HG02943 (cell line): ENCODE measurements at regions not wholly inside any gene's neighbourhood (a gene's known extent, or its start where the extent isn't known, plus 50 kb on each side); places are given as distances from the start of the nearest gene placed in this dataset.
A peak's percentile ranks its signal among the peaks of the same experiment; 100 is the strongest.

ENCODE experiments used
- ATAC-seq: cut with Tn5 transposase; IDR thresholded peaks from one replicate; pipeline ENCODE4 v1.9.1; 2021; ENCODE audit warnings: mild to moderate bottlenecking, low read depth, moderate library complexity; ENCODE audit not compliant: unreplicated experiment

DNA sequence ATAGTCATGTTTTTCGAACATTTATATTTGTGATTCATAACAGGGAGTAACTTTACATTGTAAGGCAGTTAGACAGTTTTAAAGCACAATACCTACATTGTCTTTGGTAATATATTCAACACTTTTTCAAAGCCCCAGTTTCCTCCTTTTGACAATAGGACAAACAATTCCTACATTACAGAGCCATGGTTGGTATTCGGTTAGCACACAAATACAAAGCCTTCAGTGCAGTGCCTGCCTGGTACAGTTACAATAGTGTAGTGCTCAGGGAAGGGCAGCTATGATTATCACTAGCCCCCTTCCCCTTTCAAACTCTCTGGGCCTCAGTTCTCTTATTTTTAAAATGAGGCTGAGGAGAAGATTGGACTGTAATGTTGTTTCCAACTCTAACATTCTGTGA, 207.8 kb downstream of the TPBG start:
- no peak for ATAC-seq

DNA sequence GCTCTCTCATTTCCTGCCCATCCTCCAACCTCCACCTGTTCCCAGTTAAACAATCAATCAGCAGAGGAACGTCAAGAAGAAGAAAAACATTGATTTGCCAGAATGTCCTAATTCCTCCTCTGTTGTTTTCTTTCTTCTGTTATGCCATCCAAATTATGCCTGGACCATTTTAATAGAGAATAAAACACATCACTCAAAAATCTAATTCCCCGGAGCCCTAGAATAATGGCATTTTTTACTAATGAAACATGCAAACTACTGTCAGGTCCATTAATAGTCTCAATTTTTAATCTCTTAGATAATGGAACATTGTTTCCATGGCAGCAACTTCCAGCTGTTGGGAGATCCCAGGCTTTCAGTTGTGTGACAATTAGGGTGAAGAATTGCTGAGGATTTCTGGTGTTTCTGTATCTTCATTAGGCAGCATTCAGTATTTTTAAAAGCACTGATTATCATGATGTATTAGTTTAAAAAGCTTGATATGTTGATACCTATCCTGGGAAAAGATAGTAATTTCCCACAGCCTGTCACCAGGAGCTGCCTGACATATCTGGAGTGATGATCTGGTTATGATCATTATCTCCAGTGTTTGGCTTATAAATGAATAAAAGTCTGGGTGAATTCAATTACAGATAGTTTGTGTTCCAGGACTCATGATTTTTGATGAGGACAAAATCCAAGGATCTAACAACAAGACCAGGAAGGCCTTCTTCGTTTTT, 209.8 kb downstream of the TPBG start:
- no peak for ATAC-seq

- ATAC-seq: no peak
Measured at GRCh38 chr6:82576284-82576683, 212.7 kb downstream of the TPBG start.

DNA sequence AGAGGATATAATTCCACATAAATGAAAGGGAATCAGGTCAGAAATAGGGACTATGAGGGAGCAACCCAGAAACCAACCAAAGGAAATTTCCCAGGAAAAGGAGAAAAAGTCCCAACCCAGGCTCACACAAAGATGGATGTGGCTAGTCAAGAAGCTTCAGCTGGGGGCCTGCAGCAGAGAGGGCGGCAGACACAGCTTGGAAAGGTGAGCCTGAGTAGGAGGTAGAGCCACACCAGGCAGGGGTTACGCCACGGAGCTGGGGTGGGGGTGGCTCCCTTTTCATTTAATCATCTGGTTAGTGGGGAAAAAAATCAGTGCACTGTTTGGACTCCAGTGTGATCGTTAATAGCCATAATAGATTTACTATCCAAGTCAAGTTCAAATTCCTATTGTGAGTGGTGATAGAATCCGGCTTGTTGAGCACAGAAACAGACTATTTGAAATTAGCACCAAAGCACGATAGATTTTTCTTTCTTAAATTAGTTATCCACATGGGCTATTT, 220.6 kb downstream of the TPBG start:
- no peak for ATAC-seq

DNA sequence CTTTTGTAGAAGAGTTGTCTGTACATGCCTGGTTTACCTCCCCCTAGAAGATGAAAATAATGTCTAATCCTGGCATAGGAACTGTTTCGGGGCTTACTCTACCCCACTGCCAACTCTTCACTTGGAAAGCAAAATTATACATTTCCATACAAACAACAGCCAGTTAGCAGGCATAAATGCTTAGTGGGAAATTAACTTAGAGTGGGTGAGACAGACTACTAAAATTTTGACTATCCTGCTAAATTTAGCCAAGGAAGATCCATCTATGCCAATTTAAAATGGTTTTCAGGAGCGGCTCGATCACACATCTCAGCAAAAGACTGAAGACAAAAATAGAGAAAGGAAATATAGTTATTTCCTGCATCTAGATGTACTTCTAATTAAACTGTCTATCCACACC, 221.2 kb downstream of the TPBG start:
- ATAC-seq: no peak

DNA sequence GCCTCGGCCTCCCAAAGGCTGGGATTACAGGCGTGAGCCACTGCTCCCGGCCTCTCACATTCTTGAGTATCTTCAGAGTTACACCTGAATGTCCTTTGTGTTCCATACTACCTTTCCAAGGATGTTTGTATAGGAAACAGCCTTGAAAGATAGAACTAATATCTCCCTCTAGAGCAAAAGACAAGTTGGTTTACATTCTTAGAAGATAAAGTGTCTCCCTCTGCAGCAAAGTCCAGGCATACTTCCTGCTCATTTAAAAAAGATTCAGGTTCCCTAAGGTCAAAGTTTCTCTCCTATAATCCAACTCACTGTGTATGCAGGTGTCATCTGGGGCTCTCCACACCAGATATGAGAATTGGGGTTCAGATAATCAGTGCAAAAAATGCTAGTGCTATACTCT, 224.4 kb downstream of the TPBG start:
- no peak for ATAC-seq

GRCh38 chr6:82588859-82589412, 225.3 kb downstream of the TPBG start:
- no peak for ATAC-seq

- ATAC-seq: peak; percentile 63
Measured at GRCh38 chr6:82589509-82590206, 226.0 kb downstream of the TPBG start.

DNA sequence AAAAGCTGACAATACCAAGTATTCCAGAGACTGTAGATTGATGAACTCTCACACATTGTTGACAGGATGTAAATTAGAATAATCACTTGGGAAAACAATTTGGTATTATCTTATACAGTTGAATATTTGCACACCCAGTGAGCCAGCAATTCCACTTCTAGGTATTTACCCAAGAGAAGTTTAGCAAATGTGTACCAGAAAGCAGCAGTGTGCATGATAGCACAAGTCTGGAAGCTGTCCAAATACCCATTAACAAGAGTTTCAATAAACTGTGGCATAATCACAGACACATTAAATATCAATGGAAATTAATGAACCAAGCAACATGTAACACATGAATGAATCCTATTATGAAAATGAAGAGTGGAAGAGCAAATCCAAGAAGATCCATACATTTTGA, 233.6 kb downstream of the TPBG start:
- ATAC-seq: no peak

DNA sequence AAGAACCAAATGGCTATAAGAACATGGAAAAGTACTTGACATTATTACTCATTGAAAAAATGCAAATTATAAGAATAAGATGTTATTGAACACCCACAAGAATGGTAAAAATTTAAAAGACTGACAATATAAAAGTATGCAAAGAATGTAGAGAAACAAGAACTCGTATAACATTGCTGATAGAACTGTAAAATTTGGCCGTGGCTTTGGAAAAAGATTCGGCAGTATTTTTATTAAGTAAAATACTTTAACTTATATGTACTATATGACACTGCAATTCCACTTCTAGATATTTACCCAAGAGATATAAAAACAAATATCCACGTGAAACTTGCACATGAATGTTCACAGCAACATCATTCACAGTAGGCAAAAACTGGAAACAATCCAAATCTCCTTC, 239.2 kb downstream of the TPBG start:
- no peak for ATAC-seq

DNA sequence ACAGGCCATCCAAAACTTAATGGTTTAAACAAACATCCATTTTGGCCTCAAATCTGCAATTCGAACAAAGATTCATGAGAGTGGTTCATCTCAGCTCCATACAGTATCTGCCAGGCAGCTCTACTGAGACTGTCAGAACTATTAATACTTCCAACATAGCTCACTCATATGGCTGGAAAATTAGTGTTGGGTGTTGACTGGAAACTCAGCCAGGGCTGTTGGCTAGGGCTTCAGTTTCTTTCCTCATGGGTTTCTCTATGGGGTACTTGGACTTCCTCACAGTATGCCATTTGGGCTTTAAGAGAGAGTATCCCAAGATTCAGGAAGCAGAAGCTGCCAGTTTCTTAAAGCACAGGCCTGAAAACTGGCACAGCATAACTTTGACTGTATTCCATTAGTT, 240.3 kb downstream of the TPBG start:
- ATAC-seq: no peak

GRCh38 chr6:82607998-82608725, 244.5 kb downstream of the TPBG start:
- no peak for ATAC-seq

GRCh38 chr6:82608781-82609180, 245.2 kb downstream of the TPBG start:
- no peak for ATAC-seq

DNA sequence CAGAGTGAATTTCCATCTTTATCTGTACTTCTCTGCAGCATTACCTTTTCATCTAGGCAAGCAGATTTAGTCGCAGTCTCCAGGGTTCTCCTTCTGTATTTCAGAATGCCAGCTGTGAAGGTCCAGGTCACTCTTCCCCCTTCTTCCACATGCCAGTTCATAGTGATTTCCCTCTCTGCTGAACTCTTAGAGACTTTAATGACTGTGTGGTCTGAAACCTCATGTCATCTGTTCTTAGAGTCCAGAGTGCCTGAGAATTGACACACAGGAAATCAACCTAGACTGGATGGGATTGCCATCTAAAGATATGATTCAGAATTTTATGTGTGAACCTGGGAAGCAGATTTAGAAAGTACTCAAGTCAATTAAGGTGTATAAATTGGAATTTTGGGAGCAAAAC, 248.1 kb downstream of the TPBG start:
- ATAC-seq: no peak

DNA sequence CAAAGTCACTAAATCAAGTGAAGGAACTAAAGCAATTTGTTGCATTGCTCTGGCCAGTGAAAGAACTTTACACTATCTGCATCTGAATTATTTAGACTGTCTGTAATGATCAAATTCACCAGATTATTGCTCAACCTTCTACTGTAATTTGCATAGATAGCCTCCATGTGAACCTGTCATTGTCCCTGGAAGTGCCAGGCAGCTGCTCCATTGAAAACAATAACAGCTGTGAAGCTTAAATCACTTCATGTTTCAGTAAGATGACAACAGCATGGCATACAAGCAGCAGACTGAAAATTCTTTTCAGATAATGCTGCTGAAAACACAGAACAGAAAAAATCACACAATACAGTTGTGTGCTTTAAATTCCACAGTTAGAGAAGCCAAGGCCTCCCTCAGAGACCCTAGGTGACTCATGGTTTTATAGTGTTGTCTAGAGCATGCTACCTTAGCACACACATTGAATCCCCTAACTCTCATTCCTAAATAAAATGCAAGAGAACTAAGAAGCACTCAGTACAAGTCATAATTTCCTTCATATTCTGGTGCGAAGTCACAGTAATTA, 248.9 kb downstream of the TPBG start:
- no peak for ATAC-seq

GRCh38 chr6:82614518-82614917, 250.9 kb downstream of the TPBG start:
- ATAC-seq: no peak

GRCh38 chr6:82616386-82617028, 252.9 kb downstream of the TPBG start:
- ATAC-seq: no peak

- ATAC-seq: no peak
Measured at GRCh38 chr6:82617648-82618047, 254.0 kb downstream of the TPBG start.

DNA sequence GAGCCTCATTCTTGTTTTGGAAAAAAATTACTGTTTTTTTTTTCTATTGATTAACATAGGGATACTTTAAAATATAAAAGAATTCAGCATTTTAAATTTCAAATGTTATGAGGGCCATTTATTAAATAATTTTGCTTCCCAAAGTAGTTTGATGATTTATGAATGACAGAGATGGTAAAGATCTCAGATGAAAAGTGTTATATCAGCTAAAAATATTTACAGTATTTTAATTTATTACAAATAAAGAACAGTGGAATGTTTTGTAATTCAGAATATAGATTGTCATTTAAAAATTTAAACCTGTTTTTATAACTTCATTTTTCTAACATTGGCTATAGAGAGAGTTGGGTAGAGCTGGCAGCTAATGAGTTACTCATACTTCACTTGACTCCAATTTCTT, 256.0 kb downstream of the TPBG start:
- ATAC-seq: no peak

GRCh38 chr6:82622461-82622860, 258.8 kb downstream of the TPBG start:
- no peak for ATAC-seq
